ENCODE measurements at regions not wholly inside any gene's neighbourhood (a gene's known extent, or its start where the extent isn't known, plus 50 kb on each side); places are given as distances from the start of the nearest gene placed in this dataset.

- TF ChIP-seq CTCF (IDR thresholded peaks at IDR 0.05) (no peak), EZH2 (IDR thresholded peaks at IDR 0.05; ENCODE audit: borderline replicate concordance, insufficient read depth, low read depth, low read length, poor library complexity, severe bottlenecking) (no peak)
These were observed 228.8 kb downstream of the CBLN1 start for GRCh38 chr16:49052846-49053245.

Data from B cell (primary cell).